ENCODE measurements at regions not wholly inside any gene's neighbourhood (a gene's known extent, or its start where the extent isn't known, plus 50 kb on each side); places are given as distances from the start of the nearest gene placed in this dataset.

DNA sequence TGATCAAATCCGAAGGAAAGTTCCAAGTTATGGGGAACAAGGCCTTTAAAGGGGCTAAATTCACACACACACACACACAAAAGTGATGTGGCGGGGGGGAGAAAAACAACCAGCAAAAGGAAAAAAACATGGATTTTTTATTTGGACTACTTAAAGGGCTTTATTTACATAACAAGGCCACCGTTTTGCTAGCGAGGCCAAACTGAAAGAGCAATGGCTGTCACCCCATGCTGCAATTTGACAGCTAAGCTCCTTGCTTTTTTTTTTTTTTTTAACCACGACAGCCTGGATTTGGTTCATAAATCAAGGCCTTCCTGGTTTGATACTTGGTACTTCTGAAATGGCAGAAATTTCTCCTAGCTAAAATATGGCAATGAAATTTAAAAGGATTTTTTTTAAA is 99.6 kb upstream of the PTCHD1 start:
- TF ChIP-seq, protein P1, sequence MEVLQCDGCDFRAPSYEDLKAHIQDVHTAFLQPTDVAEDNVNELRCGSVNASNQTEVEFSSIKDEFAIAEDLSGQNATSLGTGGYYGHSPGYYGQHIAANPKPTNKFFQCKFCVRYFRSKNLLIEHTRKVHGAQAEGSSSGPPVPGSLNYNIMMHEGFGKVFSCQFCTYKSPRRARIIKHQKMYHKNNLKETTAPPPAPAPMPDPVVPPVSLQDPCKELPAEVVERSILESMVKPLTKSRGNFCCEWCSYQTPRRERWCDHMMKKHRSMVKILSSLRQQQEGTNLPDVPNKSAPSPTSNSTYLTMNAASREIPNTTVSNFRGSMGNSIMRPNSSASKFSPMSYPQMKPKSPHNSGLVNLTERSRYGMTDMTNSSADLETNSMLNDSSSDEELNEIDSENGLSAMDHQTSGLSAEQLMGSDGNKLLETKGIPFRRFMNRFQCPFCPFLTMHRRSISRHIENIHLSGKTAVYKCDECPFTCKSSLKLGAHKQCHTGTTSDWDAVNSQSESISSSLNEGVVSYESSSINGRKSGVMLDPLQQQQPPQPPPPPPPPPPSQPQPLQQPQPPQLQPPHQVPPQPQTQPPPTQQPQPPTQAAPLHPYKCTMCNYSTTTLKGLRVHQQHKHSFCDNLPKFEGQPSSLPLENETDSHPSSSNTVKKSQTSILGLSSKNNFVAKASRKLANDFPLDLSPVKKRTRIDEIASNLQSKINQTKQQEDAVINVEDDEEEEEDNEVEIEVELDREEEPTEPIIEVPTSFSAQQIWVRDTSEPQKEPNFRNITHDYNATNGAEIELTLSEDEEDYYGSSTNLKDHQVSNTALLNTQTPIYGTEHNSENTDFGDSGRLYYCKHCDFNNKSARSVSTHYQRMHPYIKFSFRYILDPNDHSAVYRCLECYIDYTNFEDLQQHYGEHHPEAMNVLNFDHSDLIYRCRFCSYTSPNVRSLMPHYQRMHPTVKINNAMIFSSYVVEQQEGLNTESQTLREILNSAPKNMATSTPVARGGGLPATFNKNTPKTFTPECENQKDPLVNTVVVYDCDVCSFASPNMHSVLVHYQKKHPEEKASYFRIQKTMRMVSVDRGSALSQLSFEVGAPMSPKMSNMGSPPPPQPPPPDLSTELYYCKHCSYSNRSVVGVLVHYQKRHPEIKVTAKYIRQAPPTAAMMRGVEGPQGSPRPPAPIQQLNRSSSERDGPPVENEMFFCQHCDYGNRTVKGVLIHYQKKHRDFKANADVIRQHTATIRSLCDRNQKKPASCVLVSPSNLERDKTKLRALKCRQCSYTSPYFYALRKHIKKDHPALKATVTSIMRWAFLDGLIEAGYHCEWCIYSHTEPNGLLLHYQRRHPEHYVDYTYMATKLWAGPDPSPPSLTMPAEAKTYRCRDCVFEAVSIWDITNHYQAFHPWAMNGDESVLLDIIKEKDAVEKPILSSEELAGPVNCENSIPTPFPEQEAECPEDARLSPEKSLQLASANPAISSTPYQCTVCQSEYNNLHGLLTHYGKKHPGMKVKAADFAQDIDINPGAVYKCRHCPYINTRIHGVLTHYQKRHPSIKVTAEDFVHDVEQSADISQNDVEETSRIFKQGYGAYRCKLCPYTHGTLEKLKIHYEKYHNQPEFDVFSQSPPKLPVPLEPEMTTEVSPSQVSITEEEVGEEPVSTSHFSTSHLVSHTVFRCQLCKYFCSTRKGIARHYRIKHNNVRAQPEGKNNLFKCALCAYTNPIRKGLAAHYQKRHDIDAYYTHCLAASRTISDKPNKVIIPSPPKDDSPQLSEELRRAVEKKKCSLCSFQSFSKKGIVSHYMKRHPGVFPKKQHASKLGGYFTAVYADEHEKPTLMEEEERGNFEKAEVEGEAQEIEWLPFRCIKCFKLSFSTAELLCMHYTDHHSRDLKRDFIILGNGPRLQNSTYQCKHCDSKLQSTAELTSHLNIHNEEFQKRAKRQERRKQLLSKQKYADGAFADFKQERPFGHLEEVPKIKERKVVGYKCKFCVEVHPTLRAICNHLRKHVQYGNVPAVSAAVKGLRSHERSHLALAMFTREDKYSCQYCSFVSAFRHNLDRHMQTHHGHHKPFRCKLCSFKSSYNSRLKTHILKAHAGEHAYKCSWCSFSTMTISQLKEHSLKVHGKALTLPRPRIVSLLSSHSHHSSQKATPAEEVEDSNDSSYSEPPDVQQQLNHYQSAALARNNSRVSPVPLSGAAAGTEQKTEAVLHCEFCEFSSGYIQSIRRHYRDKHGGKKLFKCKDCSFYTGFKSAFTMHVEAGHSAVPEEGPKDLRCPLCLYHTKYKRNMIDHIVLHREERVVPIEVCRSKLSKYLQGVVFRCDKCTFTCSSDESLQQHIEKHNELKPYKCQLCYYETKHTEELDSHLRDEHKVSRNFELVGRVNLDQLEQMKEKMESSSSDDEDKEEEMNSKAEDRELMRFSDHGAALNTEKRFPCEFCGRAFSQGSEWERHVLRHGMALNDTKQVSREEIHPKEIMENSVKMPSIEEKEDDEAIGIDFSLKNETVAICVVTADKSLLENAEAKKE (CRISPR knock-in tag; IDR thresholded peaks at IDR 0.05), result no peak
- TF ChIP-seq REST (IDR thresholded peaks at IDR 0.05; ENCODE audit: unreplicated experiment) (no peak), POLR2AphosphoS5 (IDR thresholded peaks at IDR 0.05; ENCODE audit: low read depth) (no peak), EZH2phosphoT487 (IDR thresholded peaks at IDR 0.05; ENCODE audit: unreplicated experiment) (no peak), CTCF (conservative IDR thresholded peaks at IDR 0.05; ENCODE audit: low read depth in 2 of 2) (no peak)
- Histone ChIP-seq H3K79me2 (replicated peaks; ENCODE audit: insufficient read depth) (no peaks in the 10 kb centered on the region), H3K4me1 (ENCODE audit: insufficient read depth) (peaks cover 6% of the 10 kb centered on the region; the same call in 1 of the 2 replicates), H3K4me2 (0 out of 2 replicates have a peak overlapping the region, but pooled peaks have one; percentile 4), H4K20me1 (replicated peaks; ENCODE audit: insufficient read depth) (no peaks in the 10 kb centered on the region), H3K27me3 (ENCODE audit: insufficient read depth) (no peaks in the 10 kb centered on the region), H2AFZ (no peak overlapping the region), H3K36me3 (ENCODE audit: insufficient read depth) (0 out of 2 replicates have a peak, but pooled peaks cover 2% of the 10 kb centered on the region), H3K27ac (ENCODE audit: low read depth) (no peak overlapping the region), H3K9me2 (ENCODE audit: insufficient read depth) (no peaks in the 10 kb centered on the region), H3K4me3 (no peak overlapping the region), H3F3A (replicated peaks; ENCODE audit: low read depth) (no peaks in the 10 kb centered on the region)
- Mint-ChIP-seq H3K27ac (no peak overlapping the region), H3K36me3 (ENCODE audit: low read depth) (peaks cover 2% of the 10 kb centered on the region; the same call in 1 of the 3 replicates), H3K4me3 (no peak overlapping the region), H3K4me1 (peaks cover 4% of the 10 kb centered on the region), H3K9me3 (peaks cover 14% of the 10 kb centered on the region; the same call in 2 of the 3 replicates), H3K27me3 (ENCODE audit: insufficient read depth, low read depth, poor library complexity) (no peaks in the 10 kb centered on the region)
- DNase-seq (ENCODE audit: low spot score) (peak; percentile 33), ATAC-seq (no peak)

All from GM23338 (cell line).